NCI-H1048 (cell line): ENCODE measurements at regions not wholly inside any gene's neighbourhood (a gene's known extent, or its start where the extent isn't known, plus 50 kb on each side); places are given as distances from the start of the nearest gene placed in this dataset.
"Not testable (repeated sequence)": the region's sequence is repeated elsewhere in the genome, so short reads cannot be mapped to it uniquely, and the experiment has no call there.

Experiments
- DNase-seq: peaks from one replicate; lab custom pipeline; 2025; lab: John Stamatoyannopoulos, UW

DNA sequence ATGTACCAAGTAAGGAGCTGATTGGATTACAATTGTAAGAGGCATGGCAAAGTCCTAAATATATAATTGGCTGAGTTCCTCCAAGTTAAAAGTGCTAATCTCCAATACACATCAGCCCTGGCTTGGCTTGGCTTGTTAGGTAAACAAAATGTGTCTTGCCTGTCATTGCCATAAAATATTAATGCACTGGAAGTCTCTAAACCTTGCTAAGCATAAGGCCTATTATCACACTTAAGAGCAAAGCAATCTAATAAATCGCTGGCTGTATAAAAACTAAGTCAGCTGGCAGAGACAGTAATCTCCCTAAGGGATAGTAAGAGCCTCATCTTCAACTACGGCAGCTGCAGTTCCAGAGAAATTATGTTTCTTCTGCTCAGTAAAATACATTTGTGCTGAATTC, 418.6 kb upstream of the GRAMD2B start:
- DNase-seq = no peak

DNA sequence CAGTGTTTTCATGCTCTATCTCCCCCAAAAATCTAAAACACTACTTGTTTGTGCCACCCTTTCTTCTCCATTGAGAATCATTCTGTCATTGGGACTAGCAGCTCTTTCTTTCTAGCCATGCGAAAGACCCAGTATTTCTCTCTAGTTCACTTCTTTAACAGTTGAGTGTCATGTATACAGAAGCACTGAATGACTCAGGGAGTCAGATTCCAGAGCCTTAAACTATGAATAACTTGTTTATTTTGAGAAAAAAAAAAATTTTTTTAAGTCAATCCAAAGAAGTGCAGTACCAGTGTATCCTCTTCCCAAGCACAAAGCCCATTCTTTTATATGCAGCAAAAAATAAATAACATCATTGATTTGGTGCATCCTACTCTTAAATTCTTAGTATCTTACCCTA, 415.4 kb upstream of the GRAMD2B start:
- no peak for DNase-seq

DNA sequence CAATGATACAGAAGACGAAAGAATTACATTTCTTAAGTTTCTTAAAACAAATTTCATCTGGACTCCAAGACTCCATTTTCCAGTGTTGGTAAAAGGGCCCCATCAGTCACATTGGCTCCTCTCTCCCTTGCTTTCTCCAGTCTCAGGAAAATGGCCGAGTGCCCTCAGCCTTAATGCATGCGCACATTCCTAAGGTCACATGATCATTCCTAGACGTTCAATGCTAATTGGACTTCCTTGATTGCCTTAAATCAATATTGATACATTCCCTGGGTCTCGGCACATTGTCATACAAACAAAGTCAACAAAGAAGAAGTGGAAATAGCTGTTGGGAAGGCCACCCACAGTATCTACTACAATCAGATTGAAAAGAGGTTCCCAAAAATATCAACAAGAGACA, 413.6 kb upstream of the GRAMD2B start:
- no peak for DNase-seq

DNA sequence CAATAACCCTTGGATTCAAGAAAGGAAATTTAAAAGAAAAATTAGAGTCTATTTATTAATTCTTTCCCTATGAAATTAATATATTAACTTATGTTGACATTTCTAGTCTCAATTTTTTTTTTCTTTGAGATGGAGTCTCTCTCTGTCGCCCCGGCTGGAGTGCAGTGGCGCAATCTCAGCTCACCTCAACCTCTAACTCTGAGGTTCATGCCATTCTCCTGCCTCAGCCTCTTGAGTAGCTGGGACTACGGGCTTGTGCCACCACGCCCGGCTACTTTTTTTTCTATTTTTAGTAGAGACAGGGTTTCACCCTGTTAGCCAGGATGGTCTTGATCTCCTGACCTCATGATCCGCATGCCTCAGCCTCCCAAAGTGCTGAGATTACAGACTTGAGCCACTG, 411.7 kb upstream of the GRAMD2B start:
- DNase-seq = not testable (repeated sequence)

DNA sequence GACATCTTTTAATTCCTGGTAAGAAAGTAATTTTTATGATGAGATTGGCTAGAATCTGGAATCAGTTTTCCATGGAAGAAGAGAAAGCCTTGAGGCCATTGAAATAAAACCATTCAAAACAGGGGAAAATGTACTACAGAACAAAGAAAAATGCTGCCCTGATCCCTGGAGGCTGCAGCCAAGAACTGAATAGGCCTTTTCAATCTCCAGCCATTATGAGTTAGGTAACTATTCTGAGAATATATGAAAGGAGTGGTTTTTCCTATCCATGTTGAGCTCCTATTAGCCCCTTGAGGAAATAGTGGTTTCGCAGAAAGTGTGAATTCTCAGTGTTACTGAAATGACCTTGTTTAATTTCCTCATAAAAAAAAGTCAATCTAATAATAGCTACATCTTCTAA, 408.5 kb upstream of the GRAMD2B start:
- no peak for DNase-seq

DNA sequence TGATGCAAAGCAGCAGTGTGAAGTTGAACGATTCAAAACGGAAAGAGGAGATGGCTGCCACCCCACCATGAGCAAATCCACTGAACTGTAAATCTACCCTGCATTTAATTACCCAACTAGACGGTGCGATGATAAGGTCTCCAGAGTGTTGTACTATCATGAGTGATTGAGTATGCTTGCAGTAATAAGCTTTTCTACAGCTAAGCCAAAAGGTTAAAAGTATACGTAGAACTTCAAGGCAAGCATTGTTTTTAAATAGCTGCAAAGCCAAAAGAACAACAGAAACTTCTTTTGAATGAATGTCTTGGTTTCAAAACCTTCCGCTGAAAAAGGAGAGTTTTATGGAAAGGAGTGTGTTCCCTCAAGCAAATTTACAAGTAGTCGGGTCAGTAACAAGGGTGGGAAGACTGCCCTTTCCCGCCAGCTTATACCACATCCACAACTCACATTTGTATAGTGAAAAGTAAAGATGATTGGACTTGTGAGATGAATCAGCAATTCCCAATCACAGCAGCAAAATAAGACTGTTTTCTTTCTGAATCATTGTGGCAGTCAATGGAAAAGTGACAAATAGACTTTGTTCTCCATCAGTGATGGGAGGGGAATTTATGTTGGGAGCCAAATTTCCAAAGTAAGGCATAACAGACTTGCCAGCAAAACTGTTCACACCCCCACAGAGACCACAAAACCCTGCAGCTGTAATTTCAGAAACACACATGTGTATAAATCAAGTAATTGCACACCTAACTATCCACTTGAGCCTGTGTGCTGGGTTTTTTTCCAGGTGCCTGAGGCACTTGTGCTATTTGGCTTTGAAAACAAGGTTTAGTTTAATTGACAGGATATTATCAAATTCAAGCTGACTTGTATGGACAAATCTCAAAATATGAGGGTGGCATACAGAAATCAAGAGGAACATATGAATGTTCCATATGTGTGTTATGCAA, 407.7 kb upstream of the GRAMD2B start:
- DNase-seq = no peak

DNA sequence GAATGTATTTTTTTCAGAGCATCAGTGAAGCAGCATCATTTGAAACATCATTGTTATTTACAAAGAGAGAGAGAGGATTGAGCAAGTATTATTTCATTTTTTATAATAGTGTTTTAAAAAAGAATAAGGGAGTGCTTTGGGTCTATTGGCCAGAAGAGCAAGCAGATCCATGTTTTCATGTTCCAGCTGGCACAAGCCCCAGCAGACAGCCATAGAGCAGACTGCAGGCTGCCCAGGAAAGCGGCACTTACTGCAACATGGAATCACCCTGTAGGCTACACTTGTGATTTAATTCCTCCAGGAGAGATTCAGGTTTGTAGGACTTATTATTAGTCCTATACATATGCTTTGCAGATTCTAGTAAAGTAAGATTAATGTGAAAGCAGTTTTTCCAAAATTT, 407.0 kb upstream of the GRAMD2B start:
- DNase-seq = no peak

DNA sequence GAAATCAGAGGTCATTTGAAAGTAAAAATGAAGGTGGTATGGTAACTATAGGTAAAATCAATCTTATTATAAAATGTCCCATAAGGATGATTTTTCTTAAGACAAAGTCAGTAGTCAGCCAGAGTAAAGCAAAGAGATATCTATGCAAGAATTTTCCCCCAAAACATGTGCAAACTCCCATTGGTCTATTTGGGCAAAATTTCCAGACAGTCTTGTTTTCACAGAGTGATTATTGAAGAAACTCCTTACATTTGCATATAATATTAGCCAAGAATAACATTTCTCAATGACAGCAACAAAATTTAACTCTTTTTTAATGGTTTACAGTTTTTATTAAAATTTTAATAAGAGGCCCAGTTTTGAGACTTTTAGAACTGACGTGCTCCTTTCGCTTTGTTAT, 406.1 kb upstream of the GRAMD2B start:
- no peak for DNase-seq

DNA sequence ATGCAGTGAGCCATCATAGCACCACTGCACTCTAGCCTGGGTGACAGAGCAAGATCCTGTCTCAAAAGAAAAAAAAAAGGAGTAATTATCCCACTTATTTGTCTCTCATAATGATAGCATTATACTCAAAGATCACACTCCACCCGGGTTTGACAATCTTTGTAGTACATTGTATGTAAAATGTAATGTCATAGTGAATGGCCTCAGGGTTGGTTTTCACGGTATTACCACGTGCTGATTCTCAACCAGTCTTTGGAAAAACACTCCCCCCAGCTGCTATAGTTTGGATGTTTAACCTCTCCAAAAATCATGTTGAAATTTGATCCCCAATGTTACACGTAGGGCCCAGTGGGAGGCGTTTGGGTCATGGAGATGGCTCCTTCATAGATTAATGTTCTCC, 402.4 kb upstream of the GRAMD2B start:
- DNase-seq = no peak

DNA sequence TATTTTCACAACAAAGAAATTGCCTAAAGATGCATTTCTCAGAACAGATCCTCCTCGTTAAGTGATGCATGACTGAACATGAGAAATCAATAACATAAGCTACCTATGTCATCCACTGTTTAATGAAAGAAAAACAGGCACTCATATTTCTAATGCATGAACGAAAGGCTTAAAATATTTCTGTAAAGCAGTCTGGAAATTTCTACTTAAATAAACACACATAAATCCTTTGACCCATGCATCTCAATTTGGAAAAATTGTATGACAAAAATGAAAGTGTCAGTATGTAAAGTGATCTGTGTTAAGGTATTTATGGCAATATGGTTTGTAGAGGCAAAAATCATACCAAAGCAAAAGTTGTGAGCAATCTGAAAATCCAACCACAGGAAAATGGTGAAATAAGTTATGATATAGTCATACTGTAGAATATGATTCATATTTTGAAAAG, 399.2 kb upstream of the GRAMD2B start:
- no peak for DNase-seq

DNA sequence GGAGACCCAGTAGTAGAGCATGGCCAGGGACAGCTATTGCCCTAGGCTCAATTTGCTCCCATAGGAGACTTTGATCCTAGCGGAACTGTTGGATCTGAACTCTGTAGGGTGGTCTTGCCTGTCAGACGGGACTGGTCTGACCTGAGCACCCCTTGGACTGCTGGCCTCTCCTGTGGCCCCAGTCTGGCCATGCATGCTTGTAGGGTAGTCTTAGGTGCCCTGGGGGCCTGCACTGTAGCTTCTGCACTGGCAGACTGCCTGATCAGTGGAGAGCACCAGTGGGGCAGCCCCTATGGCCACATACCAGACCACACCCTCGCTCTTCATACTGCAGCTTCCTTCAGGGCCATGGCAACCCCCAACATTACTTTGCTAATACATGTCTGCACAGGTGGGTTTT, 396.1 kb upstream of the GRAMD2B start:
- DNase-seq = no peak

DNA sequence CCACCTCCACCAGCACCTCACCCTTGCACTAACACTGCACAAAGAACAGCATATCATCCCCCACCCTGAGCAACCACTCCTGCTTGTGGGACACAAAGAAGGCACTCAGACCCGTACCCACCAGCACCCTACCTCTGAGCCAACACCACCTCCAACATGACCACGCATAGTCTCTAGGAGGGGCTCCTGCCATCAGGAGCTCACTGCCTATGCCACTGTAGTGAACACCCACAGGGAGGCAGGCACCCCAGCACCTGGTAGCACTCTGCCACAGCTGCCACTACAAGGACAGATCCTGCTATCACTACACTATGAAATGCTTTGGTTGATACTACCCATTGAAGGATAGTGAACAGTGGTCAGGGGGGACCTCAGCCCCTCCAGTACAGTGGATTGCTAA, 395.6 kb upstream of the GRAMD2B start:
- no peak for DNase-seq

DNA sequence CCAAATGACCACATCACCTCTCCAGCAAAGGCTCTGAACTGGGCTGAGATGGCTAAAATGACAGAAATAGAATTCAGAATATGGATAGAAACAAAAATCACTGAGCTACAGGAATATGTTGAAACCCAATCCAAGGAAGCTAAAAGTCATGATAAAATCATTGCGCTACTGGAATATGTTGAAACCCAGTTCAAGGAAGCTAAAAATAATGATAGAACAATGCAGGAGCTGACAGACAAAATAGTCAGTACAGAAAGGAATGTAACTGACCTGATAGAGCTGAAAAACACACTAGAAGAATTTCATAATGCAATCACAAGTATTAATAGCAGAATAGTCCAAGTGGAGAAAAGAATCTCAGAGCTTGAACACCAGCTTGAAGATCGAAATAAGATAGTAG, 394.9 kb upstream of the GRAMD2B start:
- no peak for DNase-seq

DNA sequence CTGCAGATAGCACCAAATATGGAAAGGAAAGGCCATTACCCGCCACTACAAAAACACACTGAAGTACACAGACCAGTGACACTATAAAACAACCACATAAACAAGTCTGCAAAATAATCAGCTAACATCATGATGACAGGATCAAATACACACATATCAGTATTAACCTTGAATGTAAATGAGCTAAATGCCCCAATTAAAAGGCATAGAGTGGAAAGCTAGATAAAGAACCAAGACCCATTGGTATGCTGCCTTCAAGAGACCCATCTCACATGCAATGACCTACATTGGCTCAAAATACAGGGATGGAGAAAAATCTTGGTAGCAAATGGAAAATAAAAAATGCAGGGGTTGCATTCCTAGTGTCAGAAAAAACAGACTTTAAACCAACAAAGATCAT, 393.9 kb upstream of the GRAMD2B start:
- DNase-seq = not testable (repeated sequence)

DNA sequence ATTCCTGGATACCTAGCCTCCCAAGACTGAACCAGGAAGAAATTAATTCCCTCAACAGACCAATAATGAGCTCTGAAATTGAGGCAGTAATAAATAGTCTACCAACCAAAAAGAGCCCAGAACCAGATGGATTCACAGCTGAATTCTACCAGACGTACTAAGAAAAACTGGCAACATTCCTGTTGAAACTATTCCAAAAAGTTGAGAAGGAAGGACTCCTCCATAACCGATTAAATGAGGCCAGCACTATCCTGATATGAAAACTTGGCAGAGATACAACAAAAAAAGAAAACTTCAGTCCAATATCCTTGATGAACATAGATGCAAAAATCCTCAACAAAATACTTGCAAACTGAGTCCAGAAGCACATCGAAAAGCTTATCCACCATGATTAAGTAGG, 392.5 kb upstream of the GRAMD2B start:
- no peak for DNase-seq

DNA sequence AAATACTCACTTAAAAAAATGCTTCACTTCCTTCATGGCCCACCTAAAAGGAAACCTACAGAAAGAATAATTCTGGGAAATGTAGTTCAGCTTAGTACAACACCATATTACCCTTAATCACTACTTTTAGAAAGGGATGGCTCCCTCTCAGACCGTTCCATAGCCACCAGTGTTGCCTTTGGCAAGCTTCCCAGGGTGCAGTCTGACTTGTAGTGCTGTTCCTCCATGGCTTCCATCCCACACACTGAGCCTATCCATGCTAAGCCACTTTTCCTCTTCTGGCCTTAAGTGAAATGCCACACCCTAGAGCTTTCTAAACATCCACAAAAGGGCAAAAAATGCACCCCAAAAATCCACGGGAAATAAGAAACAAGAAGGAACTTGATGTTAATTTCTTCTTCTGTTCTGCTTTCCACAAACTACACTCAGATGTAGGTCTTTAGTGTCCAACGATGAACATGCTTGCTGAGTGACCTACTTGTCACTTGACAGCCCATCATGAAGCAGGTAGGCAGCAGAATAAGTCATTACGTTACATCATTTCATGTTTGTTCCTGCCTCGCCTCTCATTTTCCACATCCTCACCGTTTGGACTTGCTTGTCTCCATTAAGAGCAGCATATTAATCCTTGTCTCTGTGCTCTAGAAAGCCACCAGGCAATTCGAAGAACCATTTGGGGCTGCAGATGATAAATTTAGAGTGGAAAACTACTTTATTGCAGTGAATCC, 391.1 kb upstream of the GRAMD2B start:
- no peak for DNase-seq

DNA sequence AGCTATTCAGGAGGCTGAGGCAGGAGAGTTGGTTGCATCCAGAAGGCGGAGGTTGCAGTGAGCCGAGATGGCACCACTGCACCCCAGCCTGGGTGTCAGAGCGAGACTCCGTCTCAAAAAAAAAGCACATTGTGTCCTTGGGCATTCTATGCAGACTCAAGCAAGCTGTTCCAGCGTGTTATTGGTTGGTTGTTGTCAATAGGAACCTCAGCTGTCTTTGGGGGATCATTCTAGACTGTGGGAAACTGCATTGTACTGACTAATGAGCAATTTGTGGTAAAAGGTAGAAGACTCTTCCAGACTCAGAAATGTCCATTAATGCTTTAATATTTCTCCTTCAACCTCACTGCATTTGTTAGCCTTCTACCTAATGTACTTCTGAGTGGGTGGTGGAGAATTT, 379.5 kb upstream of the GRAMD2B start:
- DNase-seq = no peak

DNA sequence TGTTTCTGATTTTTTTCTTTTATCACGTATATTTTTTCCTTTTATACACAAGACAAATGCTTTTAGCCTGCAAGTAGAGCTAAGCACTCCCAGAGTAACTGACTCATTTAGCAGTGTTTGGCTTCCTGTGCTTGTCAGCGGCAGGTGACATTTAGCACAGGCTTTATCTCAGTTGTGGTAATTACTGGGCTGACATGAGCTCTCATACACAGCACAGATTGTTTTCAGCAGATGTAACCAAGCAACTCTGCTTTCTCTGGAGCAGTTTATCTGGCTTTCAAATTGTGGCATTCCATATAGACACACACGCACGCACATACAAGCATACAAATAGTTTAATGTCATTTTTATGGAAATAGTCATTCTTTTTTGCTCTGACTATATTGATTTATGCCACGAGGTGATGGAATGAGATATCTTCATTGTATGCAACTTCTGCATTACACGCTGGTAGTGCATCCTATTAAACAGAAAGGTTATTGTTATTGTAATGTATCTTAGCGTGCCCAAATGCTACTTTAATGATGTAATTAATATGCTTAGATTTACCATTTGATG, 379.0 kb upstream of the GRAMD2B start:
- DNase-seq = no peak

DNA sequence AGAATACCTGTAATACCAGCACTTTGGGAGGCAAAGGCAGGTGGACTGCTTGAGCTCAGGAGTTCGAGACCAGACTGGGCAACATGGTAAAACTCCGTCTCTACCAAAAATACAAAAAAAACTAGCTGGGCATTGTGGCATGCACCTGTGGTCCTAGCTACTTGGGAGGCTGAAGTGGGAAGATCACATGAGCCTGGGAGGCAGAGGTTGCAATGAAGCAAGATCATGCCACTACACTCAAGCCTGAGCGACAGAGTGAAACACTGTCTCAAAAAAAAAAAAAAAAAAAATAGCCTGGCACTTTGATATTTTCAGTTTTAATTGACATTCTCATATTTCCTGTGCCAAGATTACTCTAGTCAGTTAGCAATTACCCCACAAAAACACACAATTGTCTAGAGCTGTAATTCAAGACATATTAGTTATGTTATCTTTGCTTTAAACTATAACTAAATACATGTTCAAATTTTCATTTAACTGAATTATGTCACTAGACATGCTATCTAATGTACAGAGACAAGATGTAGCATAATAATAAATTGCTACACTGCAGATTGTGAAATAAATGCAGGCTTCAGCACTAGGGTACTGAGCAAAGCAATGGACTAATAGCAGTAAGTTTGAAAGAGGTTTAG, 378.2 kb upstream of the GRAMD2B start:
- DNase-seq = no peak

DNA sequence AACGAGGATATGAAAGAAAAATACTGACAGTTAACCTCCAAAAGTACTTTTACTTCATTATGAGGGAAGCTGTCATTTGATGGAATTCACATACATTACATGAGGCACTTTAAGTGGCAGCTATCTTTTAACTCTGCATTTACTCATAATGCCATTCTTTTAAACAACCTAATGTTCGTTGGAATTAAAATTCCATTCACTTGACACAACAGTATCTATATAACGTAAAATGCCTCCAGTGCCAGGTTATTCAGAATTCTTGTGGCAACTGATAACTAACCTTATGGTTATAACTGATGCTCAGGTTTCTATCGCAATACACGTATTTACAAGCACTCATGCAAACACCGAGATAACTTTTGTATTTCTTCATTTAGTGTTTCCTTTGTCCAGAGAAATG, 376.9 kb upstream of the GRAMD2B start:
- no peak for DNase-seq

DNA sequence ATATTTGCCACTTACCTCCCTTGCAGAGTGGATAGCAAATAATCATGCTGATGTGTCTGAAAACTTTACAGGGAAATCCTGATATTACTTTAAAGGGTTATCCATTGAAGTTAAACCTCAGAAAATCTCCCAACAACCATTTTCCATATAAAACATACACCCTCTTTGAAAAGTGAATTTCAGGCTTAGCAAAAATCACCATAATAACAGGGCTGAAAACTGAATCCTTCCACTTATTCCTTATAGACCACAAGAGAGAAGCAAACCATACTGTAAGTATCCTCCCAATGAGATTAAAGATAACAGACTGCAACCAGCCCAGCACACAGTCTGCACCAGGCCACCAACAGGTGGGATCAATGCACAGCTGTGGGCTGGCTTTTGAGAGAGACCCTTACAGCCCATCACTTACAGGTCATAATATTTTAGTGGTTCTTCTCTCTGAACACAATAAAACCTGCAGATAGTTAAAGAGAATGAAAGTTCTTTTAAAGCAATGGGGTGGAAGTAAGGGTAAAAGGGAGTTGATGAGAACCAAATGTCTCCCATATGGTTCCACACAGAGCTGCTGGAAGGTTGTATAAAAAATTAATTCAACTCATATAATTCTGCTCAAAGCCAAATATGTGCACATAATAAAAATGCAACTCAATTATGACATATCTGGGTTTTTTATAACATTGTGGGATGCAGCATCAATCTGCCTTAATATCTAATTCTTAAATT, 376.2 kb upstream of the GRAMD2B start:
- no peak for DNase-seq

DNA sequence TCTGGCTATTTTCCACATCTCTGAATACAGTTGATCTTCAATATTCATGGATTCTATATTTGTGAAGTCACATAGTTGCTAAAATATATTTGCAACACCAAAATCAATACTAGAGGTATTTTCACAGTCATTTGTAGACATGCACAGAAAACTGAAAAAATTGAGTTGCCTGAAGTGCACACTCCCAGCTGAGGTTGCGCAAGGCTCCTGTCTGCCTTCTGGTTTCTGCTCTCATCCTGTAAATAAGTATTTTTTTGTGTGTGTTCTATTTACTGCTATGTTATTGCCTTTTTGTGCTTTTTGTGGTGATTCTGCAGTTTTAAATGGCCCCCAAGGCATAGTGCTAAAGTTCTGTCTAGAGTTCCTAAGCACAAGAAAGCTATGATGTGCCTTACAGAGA, 371.1 kb upstream of the GRAMD2B start:
- DNase-seq = no peak
